Fibroblast of lung (primary cell): ENCODE measurements at regions not wholly inside any gene's neighbourhood (a gene's known extent, or its start where the extent isn't known, plus 50 kb on each side); places are given as distances from the start of the nearest gene placed in this dataset.

ENCODE experiments used
- DNase-seq, 2 donors: peaks; one replicate each; pipeline versions ENCODE4 v3.0.0 to v3.0.0-alpha.2; 2010; ENCODE audit warnings: low read depth in 2 of 2
- H2AFZ ChIP-seq: 2 replicates; pipeline ENCODE4 v1.5.1; 2012; ENCODE audit warnings: low read length, control low read depth, inconsistent platforms
- H3K27ac ChIP-seq: 2 replicates; pipeline ENCODE4 v1.5.1; 2011; ENCODE audit warnings: low read length, control low read depth; ENCODE audit not compliant: insufficient read depth
- H3K27me3 ChIP-seq: 2 replicates; pipeline ENCODE4 v1.5.1; 2011; ENCODE audit warnings: mild to moderate bottlenecking, low read length; ENCODE audit not compliant: control insufficient read depth, insufficient read depth
- H3K36me3 ChIP-seq: 2 replicates; pipeline ENCODE4 v1.5.1; 2011; ENCODE audit warnings: low read length; ENCODE audit not compliant: control insufficient read depth, insufficient read depth
- H3K4me1 ChIP-seq: 2 replicates; pipeline ENCODE4 v1.5.1; 2011; ENCODE audit warnings: low read length; ENCODE audit not compliant: control insufficient read depth, insufficient read depth; ENCODE audit errors: extremely low read depth
- H3K4me2 ChIP-seq: 2 replicates; pipeline ENCODE4 v1.5.1; 2011; ENCODE audit warnings: low read length, control low read depth; ENCODE audit not compliant: insufficient read depth; ENCODE audit errors: extremely low read depth
- H3K4me3 ChIP-seq, 4 experiments: fragments of 200-600 bp in 1 of 4; sonication (generic) in 1 of 4; replicated peaks in 1 of 4; 2 replicates each; pipeline ENCODE4 v1.5.1; 2011 to 2016; ENCODE audit warnings: low read length in 4 of 4, low read depth in 3 of 4, mild to moderate bottlenecking in 3 of 4, control low read depth in 2 of 4, inconsistent platforms in 1 of 4, mixed read lengths in 1 of 4; ENCODE audit not compliant: insufficient read depth in 1 of 4; ENCODE audit errors: control extremely low read depth in 1 of 4
- H3K79me2 ChIP-seq: 2 replicates; pipeline ENCODE4 v1.5.1; 2012; ENCODE audit warnings: mild to moderate bottlenecking, low read length, inconsistent platforms; ENCODE audit not compliant: control insufficient read depth, insufficient read depth
- H3K9ac ChIP-seq: 2 replicates; pipeline ENCODE4 v1.5.1; 2011; ENCODE audit warnings: mild to moderate bottlenecking, low read length, control low read depth; ENCODE audit not compliant: insufficient read depth
- H3K9me3 ChIP-seq: 2 replicates; pipeline ENCODE4 v1.5.1; 2012; ENCODE audit warnings: low read depth, low read length; ENCODE audit not compliant: control insufficient read depth, insufficient read depth
- H4K20me1 ChIP-seq: 2 replicates; pipeline ENCODE4 v1.5.1; 2011; ENCODE audit warnings: low read length; ENCODE audit not compliant: control insufficient read depth, insufficient read depth; ENCODE audit errors: extremely low read depth
- CTCF ChIP-seq, 2 donors: IDR thresholded peaks in 1 of 2; conservative IDR thresholded peaks in 1 of 2; 1 replicate in 1 of 2; 2 replicates in 1 of 2; pipeline ENCODE4 v1.5.1; 2011 to 2012; ENCODE audit warnings: low read length in 2 of 2, control low read depth in 1 of 2, inconsistent platforms in 1 of 2, low read depth in 1 of 2, mild to moderate bottlenecking in 1 of 2
- EZH2 ChIP-seq: IDR thresholded peaks from 2 replicates; pipeline ENCODE4 v1.5.1; 2012; ENCODE audit warnings: low read length, control low read depth, mild to moderate bottlenecking; ENCODE audit errors: missing control alignments

GRCh38 chr18:54503131-54503894 is 87.7 kb upstream of the DYNAP start:
- no peaks in the 10 kb centered on the region for H4K20me1 ChIP-seq
- H3K27me3 ChIP-seq, result no peaks in the 10 kb centered on the region
- TF ChIP-seq EZH2 (no peak), CTCF (conservative IDR thresholded peaks at IDR 0.05 in 1 of 2, IDR thresholded peaks at IDR 0.05 in 1 of 2; ENCODE audit: low read depth in 1 of 2, low read length in 2 of 2) (no peak)
- H3K9ac ChIP-seq, result no peak overlapping the region
- H3K9me3 ChIP-seq, result no peaks in the 10 kb centered on the region
- H2AFZ ChIP-seq, result no peak overlapping the region
- no peak overlapping the region for H3K4me3 ChIP-seq
- no peak for DNase-seq
- H3K4me1 ChIP-seq, result no peaks in the 10 kb centered on the region
- no peak overlapping the region for H3K27ac ChIP-seq
- no peak overlapping the region for H3K4me2 ChIP-seq
- H3K36me3 ChIP-seq, result no peaks in the 10 kb centered on the region
- no peaks in the 10 kb centered on the region for H3K79me2 ChIP-seq

GRCh38 chr18:54506516-54507261 is 84.4 kb upstream of the DYNAP start:
- Histone ChIP-seq H3K9ac (no peak overlapping the region), H3K4me3 (no peak overlapping the region), H3K27me3 (no peaks in the 10 kb centered on the region), H3K4me1 (no peaks in the 10 kb centered on the region), H3K9me3 (no peaks in the 10 kb centered on the region), H3K36me3 (no peaks in the 10 kb centered on the region), H3K4me2 (no peak overlapping the region), H4K20me1 (no peaks in the 10 kb centered on the region), H3K79me2 (no peaks in the 10 kb centered on the region), H3K27ac (no peak overlapping the region), H2AFZ (no peak overlapping the region)
- DNase-seq, result no peak
- TF ChIP-seq EZH2 (no peak), CTCF (conservative IDR thresholded peaks at IDR 0.05 in 1 of 2, IDR thresholded peaks at IDR 0.05 in 1 of 2; ENCODE audit: low read depth in 1 of 2, low read length in 2 of 2) (no peak)

- H3K4me1 ChIP-seq, result no peaks in the 10 kb centered on the region
- DNase-seq, result no peak
- H3K36me3 ChIP-seq, result no peaks in the 10 kb centered on the region
- H3K27ac ChIP-seq, result no peak overlapping the region
- no peaks in the 10 kb centered on the region for H4K20me1 ChIP-seq
- no peaks in the 10 kb centered on the region for H3K27me3 ChIP-seq
- TF ChIP-seq CTCF (conservative IDR thresholded peaks at IDR 0.05 in 1 of 2, IDR thresholded peaks at IDR 0.05 in 1 of 2; ENCODE audit: low read depth in 1 of 2, low read length in 2 of 2), result no peak
- TF ChIP-seq EZH2, result no peak
- H3K79me2 ChIP-seq, result no peaks in the 10 kb centered on the region
- H3K4me2 ChIP-seq, result no peak overlapping the region
- H3K9me3 ChIP-seq, result no peaks in the 10 kb centered on the region
- H3K4me3 ChIP-seq, result no peak overlapping the region
- H2AFZ ChIP-seq, result no peak overlapping the region
- no peak overlapping the region for H3K9ac ChIP-seq
Observed at GRCh38 chr18:54509793-54510192, 81.3 kb upstream of the DYNAP start.
